A549 (cell line): ENCODE measurements at regions not wholly inside any gene's neighbourhood (a gene's known extent, or its start where the extent isn't known, plus 50 kb on each side); places are given as distances from the start of the nearest gene placed in this dataset.

Experiments
- RARB ChIP-seq: fragments of 250-450 bp; sonication (Bioruptor Pico); IDR thresholded peaks from 2 replicates; pipeline ENCODE4 v1.8.0; 2021; ENCODE audit warnings: mild to moderate bottlenecking, moderate library complexity
- TF ChIP-seq, protein P1 (sequence below): fragments of >200 bp; sonication (Bioruptor Twin); formaldehyde crosslinking; IDR thresholded peaks from 3 replicates; pipeline ENCODE4 v1.5.1; 2016

- TF ChIP-seq, protein P1, sequence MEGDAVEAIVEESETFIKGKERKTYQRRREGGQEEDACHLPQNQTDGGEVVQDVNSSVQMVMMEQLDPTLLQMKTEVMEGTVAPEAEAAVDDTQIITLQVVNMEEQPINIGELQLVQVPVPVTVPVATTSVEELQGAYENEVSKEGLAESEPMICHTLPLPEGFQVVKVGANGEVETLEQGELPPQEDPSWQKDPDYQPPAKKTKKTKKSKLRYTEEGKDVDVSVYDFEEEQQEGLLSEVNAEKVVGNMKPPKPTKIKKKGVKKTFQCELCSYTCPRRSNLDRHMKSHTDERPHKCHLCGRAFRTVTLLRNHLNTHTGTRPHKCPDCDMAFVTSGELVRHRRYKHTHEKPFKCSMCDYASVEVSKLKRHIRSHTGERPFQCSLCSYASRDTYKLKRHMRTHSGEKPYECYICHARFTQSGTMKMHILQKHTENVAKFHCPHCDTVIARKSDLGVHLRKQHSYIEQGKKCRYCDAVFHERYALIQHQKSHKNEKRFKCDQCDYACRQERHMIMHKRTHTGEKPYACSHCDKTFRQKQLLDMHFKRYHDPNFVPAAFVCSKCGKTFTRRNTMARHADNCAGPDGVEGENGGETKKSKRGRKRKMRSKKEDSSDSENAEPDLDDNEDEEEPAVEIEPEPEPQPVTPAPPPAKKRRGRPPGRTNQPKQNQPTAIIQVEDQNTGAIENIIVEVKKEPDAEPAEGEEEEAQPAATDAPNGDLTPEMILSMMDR = no peak
- TF ChIP-seq RARB (CRISPR knock-in tag) = no peak
These were observed 929.4 kb upstream of the PIK3C3 start for GRCh38 chr18:41025666-41026065.
